H9 (cell line): ENCODE measurements at regions not wholly inside any gene's neighbourhood (a gene's known extent, or its start where the extent isn't known, plus 50 kb on each side); places are given as distances from the start of the nearest gene placed in this dataset.

Experiments used
- DNase-seq: peaks from one replicate; pipeline ENCODE4 v3.0.0-alpha.2; 2017
- H2AFZ ChIP-seq: one replicate; pipeline ENCODE4 v1.6.1; 2013; ENCODE audit warnings: mild to moderate bottlenecking, low read length, control low read depth, moderate library complexity
- H2AK5ac ChIP-seq: 2 replicates; pipeline ENCODE4 v1.6.1; 2013; ENCODE audit warnings: low read length, control low read depth, mixed read lengths; ENCODE audit not compliant: insufficient read length
- H2BK120ac ChIP-seq: one replicate; pipeline ENCODE4 v1.6.1; 2013; ENCODE audit warnings: low read depth, mild to moderate bottlenecking, low read length, control low read depth, inconsistent platforms; ENCODE audit not compliant: poor library complexity, severe bottlenecking
- H2BK12ac ChIP-seq: 2 replicates; pipeline ENCODE4 v1.6.1; 2013; ENCODE audit warnings: low read length, control low read depth, mixed read lengths, low read depth; ENCODE audit not compliant: insufficient read length
- H2BK15ac ChIP-seq: 2 replicates; pipeline ENCODE4 v1.6.1; 2013; ENCODE audit warnings: low read depth, low read length, control low read depth
- H2BK20ac ChIP-seq: one replicate; pipeline ENCODE4 v1.6.1; 2013; ENCODE audit warnings: low read depth, mild to moderate bottlenecking, low read length, control low read depth, inconsistent platforms; ENCODE audit not compliant: poor library complexity, severe bottlenecking
- H2BK5ac ChIP-seq: 2 replicates; pipeline ENCODE4 v1.6.1; 2013; ENCODE audit warnings: low read length, control low read depth, mixed read lengths; ENCODE audit not compliant: insufficient read length
- H3K14ac ChIP-seq: 2 replicates; pipeline ENCODE4 v1.6.1; 2013; ENCODE audit warnings: low read length, control low read depth; ENCODE audit not compliant: insufficient read depth
- H3K18ac ChIP-seq: 2 replicates; pipeline ENCODE4 v1.6.1; 2013; ENCODE audit warnings: low read depth, mild to moderate bottlenecking, mixed read lengths, low read length, control low read depth; ENCODE audit not compliant: insufficient read length
- H3K23ac ChIP-seq: 2 replicates; pipeline ENCODE4 v1.6.1; 2013; ENCODE audit warnings: low read length, control low read depth, mixed read lengths, low read depth; ENCODE audit not compliant: insufficient read length
- H3K23me2 ChIP-seq: 2 replicates; pipeline ENCODE4 v1.6.1; 2013; ENCODE audit warnings: low read depth, mild to moderate bottlenecking, mixed read lengths, low read length, control low read depth; ENCODE audit not compliant: insufficient read length, poor library complexity, severe bottlenecking
- H3K27ac ChIP-seq: 2 replicates; pipeline ENCODE4 v1.5.1; 2013; ENCODE audit warnings: low read length, control low read depth, mixed read lengths, low read depth; ENCODE audit not compliant: insufficient read length
- H3K27me3 ChIP-seq: 2 replicates; pipeline ENCODE4 v1.6.1; 2013; ENCODE audit warnings: low read length, control low read depth, inconsistent platforms; ENCODE audit not compliant: insufficient read depth
- H3K4ac ChIP-seq: 2 replicates; pipeline ENCODE4 v1.6.1; 2013; ENCODE audit warnings: low read depth, mild to moderate bottlenecking, control low read depth, inconsistent platforms, low read length, moderate library complexity
- H3K4me1 ChIP-seq: 2 replicates; pipeline ENCODE4 v1.6.1; 2013; ENCODE audit warnings: low read length, control low read depth, inconsistent platforms; ENCODE audit not compliant: insufficient read depth
- H3K4me2 ChIP-seq: 2 replicates; pipeline ENCODE4 v1.6.1; 2013; ENCODE audit warnings: low read length, control low read depth, mixed read lengths; ENCODE audit not compliant: insufficient read length, insufficient read depth
- H3K56ac ChIP-seq: 2 replicates; pipeline ENCODE4 v1.6.1; 2013; ENCODE audit warnings: low read depth, mild to moderate bottlenecking, mixed read lengths, low read length, control low read depth; ENCODE audit not compliant: insufficient read length
- H3K79me1 ChIP-seq: 2 replicates; pipeline ENCODE4 v1.6.1; 2013; ENCODE audit warnings: low read depth, mild to moderate bottlenecking, moderate library complexity, low read length, control low read depth, inconsistent platforms; ENCODE audit not compliant: insufficient read depth, poor library complexity, severe bottlenecking
- H3K79me2 ChIP-seq: 2 replicates; pipeline ENCODE4 v1.6.1; 2013; ENCODE audit warnings: low read length, control low read depth, inconsistent platforms; ENCODE audit not compliant: insufficient read depth
- H3K9ac ChIP-seq: 2 replicates; pipeline ENCODE4 v1.6.1; 2013; ENCODE audit warnings: low read length, control low read depth, mixed read lengths; ENCODE audit not compliant: insufficient read length; ENCODE audit errors: extremely low read depth
- H3K9me3 ChIP-seq: one replicate; pipeline ENCODE4 v1.6.1; 2013; ENCODE audit warnings: low read depth, low read length, inconsistent platforms; ENCODE audit not compliant: control insufficient read depth
- H3T11ph ChIP-seq: one replicate; pipeline ENCODE4 v1.6.1; 2013; ENCODE audit warnings: mild to moderate bottlenecking, low read length, control low read depth, inconsistent platforms
- H4K20me1 ChIP-seq: one replicate; pipeline ENCODE4 v1.6.1; 2013; ENCODE audit not compliant: control insufficient read depth, insufficient read length, insufficient read depth
- H4K5ac ChIP-seq: 2 replicates; pipeline ENCODE4 v1.6.1; 2013; ENCODE audit warnings: low read depth, mild to moderate bottlenecking, mixed read lengths, low read length, control low read depth; ENCODE audit not compliant: insufficient read length
- H4K8ac ChIP-seq: replicated peaks from 2 replicates; pipeline ENCODE4 v1.6.1; 2013; ENCODE audit warnings: low read length, control low read depth, mixed read lengths, low read depth; ENCODE audit not compliant: insufficient read length
- H4K91ac ChIP-seq: 2 replicates; pipeline ENCODE4 v1.6.1; 2013; ENCODE audit warnings: low read depth, mild to moderate bottlenecking, moderate library complexity, mixed read lengths, low read length, control low read depth; ENCODE audit not compliant: insufficient read length
- H3K27ac Mint-ChIP-seq, 3 experiments: 2 replicates in 2 of 3; 3 replicates in 1 of 3; pipeline ENCODE4 v1.8.0; 2020 to 2021; ENCODE audit warnings: mixed read lengths in 3 of 3, mild to moderate bottlenecking in 1 of 3, moderate library complexity in 1 of 3
- H3K27me3 Mint-ChIP-seq: 2 replicates; pipeline ENCODE4 v1.8.0; 2021; ENCODE audit warnings: low read depth, mild to moderate bottlenecking, moderate library complexity, mixed read lengths
- H3K36me3 Mint-ChIP-seq, 3 experiments: 2 replicates in 2 of 3; 3 replicates in 1 of 3; pipeline ENCODE4 v1.8.0; 2020 to 2021; ENCODE audit warnings: low read depth in 3 of 3, mixed read lengths in 3 of 3; ENCODE audit not compliant: insufficient read depth in 1 of 3
- H3K4me1 Mint-ChIP-seq, 2 experiments: 2 replicates each; pipeline ENCODE4 v1.8.0; 2020; ENCODE audit warnings: mixed read lengths in 2 of 2
- H3K4me3 Mint-ChIP-seq, 2 experiments: 2 replicates in 1 of 2; 3 replicates in 1 of 2; pipeline ENCODE4 v1.8.0; 2020 to 2021; ENCODE audit warnings: mild to moderate bottlenecking in 2 of 2, mixed read lengths in 2 of 2, moderate library complexity in 1 of 2
- H3K9me3 Mint-ChIP-seq, 2 experiments: 2 replicates in 1 of 2; 3 replicates in 1 of 2; pipeline ENCODE4 v1.8.0; 2020; ENCODE audit warnings: mild to moderate bottlenecking in 2 of 2, mixed read lengths in 2 of 2, moderate library complexity in 1 of 2
- WGBS: extraction: QIAGEN DNeasy Blood & Tissue Kit; methylation state at CpG from one replicate; pipeline ENCODE4 v1.1.7; 2013; ENCODE audit warnings: missing lambda C conversion rate, low lambda C conversion rate, mixed read lengths; ENCODE audit not compliant: insufficient read length; ENCODE audit errors: extremely low coverage; 5-methylcytosine and 5-hydroxymethylcytosine counted together
- TF ChIP-seq, protein P1 (sequence below): fragments of 200-600 bp; sonication (generic); conservative IDR thresholded peaks from 3 replicates; pipeline ENCODE4 v1.8.0; 2021; ENCODE audit warnings: antibody characterized with exemption, mild to moderate bottlenecking

DNA sequence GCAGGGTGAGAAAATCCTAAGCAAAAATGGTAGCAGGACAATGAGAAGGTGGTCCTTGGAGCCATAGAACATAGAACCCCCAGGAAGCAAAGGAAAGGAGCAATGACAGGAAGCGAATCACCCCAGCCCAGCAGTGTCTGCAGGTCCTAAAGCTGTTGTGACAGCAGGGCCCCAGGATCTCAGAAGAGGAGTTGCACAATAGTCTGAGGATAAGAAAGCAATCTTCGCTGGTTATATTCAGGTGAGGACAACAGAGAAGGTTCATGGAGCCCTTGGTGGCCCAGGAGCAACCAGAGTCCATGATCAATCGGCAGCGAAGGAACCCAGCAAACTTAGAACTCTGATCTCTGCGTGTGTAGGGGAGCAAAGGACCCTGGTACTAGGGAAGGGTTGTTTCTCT, 234.8 kb upstream of the IRX2 start:
- Histone ChIP-seq H3K27me3 (no peaks in the 10 kb centered on the region), H2BK5ac (no peak overlapping the region), H3K79me2 (no peaks in the 10 kb centered on the region), H2AK5ac (no peak overlapping the region), H3K4me1 (no peaks in the 10 kb centered on the region), H2BK120ac (no peak overlapping the region), H3K4me2 (no peak overlapping the region), H3K9ac (no peak overlapping the region), H3K79me1 (no peaks in the 10 kb centered on the region), H3T11ph (no peak overlapping the region), H4K8ac (no peak overlapping the region), H3K14ac (no peak overlapping the region), H4K20me1 (no peaks in the 10 kb centered on the region), H4K5ac (no peak overlapping the region), H3K23ac (no peak overlapping the region), H3K4ac (no peak overlapping the region), H2AFZ (no peak overlapping the region), H3K56ac (no peak overlapping the region), H3K18ac (no peak overlapping the region), H2BK12ac (no peak overlapping the region), H3K27ac (no peak overlapping the region), H3K23me2 (no peaks in the 10 kb centered on the region), H3K9me3 (no peaks in the 10 kb centered on the region), H2BK20ac (no peak overlapping the region), H4K91ac (no peak overlapping the region), H2BK15ac (no peak overlapping the region)
- Mint-ChIP-seq H3K4me3 (no peak overlapping the region), H3K27ac (no peak overlapping the region), H3K36me3 (no peaks in the 10 kb centered on the region), H3K9me3 (peaks cover 0 to 4% of the 10 kb centered on the region in 2 experiments; a peak in 2 of 5 replicates), H3K4me1 (peaks cover 6 to 11% of the 10 kb centered on the region in 2 experiments), H3K27me3 (no peaks in the 10 kb centered on the region; the same call in 1 of the 2 replicates)
- no CpG with 5 or more reads among the region's 5 CpGs for WGBS
- TF ChIP-seq, protein P1, sequence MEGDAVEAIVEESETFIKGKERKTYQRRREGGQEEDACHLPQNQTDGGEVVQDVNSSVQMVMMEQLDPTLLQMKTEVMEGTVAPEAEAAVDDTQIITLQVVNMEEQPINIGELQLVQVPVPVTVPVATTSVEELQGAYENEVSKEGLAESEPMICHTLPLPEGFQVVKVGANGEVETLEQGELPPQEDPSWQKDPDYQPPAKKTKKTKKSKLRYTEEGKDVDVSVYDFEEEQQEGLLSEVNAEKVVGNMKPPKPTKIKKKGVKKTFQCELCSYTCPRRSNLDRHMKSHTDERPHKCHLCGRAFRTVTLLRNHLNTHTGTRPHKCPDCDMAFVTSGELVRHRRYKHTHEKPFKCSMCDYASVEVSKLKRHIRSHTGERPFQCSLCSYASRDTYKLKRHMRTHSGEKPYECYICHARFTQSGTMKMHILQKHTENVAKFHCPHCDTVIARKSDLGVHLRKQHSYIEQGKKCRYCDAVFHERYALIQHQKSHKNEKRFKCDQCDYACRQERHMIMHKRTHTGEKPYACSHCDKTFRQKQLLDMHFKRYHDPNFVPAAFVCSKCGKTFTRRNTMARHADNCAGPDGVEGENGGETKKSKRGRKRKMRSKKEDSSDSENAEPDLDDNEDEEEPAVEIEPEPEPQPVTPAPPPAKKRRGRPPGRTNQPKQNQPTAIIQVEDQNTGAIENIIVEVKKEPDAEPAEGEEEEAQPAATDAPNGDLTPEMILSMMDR, result no peak
- DNase-seq, result no peak
